ENCODE measurements at regions not wholly inside any gene's neighbourhood (a gene's known extent, or its start where the extent isn't known, plus 50 kb on each side); places are given as distances from the start of the nearest gene placed in this dataset.

- TF ChIP-seq HLTF (IDR thresholded peaks at IDR 0.05) = no peak
- peak; percentile 94 for TF ChIP-seq ZNF316 (IDR thresholded peaks at IDR 0.05)
- TF ChIP-seq MAFG (tag; conservative IDR thresholded peaks at IDR 0.05) = peak; percentile 73
- TF ChIP-seq ZNF592 (IDR thresholded peaks at IDR 0.05) = no peak
Measured at GRCh38 chr4:112970903-112971302, 78.5 kb upstream of the ANK2 start (continued).

- Histone ChIP-seq H3K27ac (ENCODE audit: extremely low read depth, low read depth, low read length) (no peak overlapping the region), H3K79me2 (ENCODE audit: control insufficient read depth, insufficient read depth, low read length) (no peaks in the 10 kb centered on the region), H3K36me3 (ENCODE audit: control insufficient read depth, insufficient read depth, low read length) (no peaks in the 10 kb centered on the region), H3K4me3 (no peak overlapping the region), H3K4me1 (replicated peaks in 1 of 2; ENCODE audit: control insufficient read depth in 2 of 2, insufficient read depth in 2 of 2, low read length in 2 of 2) (no peaks in the 10 kb centered on the region), H3K27me3 (ENCODE audit: control insufficient read depth in 2 of 2, insufficient read depth in 2 of 2, low read length in 2 of 2) (no peaks in the 10 kb centered on the region), H3K9me1 (ENCODE audit: control insufficient read depth, insufficient read depth, low read length) (no peaks in the 10 kb centered on the region), H4K20me1 (replicated peaks; ENCODE audit: control insufficient read depth, insufficient read depth, low read length) (no peaks in the 10 kb centered on the region), H3K4me2 (ENCODE audit: insufficient read depth, low read length) (no peak overlapping the region), H3K9me3 (replicated peaks; ENCODE audit: control insufficient read depth, insufficient read depth, low read depth, low read length) (no peaks in the 10 kb centered on the region), H2AFZ (ENCODE audit: low read depth, low read length) (no peak overlapping the region), H3K9ac (ENCODE audit: insufficient read depth in 1 of 2, low read depth in 2 of 2, low read length in 2 of 2) (no peak overlapping the region)
- no peak for FAIRE-seq
- intact Hi-C loops (cut with micrococcal nuclease) = no loop called here
- no peak for DNase-seq (ENCODE audit: extremely low read depth in 1 of 4, low spot score in 3 of 4)
- no peak for ATAC-seq
- 0% methylated on average over 2 of the region's 2 CpGs for WGBS (ENCODE audit: insufficient coverage, low coverage, missing lambda C conversion rate)
- in situ Hi-C loops (cut with MboI) = no loop called here
- CTCF ChIA-PET (ENCODE audit: low intra/inter-chr PET ratio) = no interaction called here
- POLR2A ChIA-PET = no interaction called here
- no TSS peak for BruUV-seq (replicated peaks)
- TF ChIP-seq ZNF280B (CRISPR knock-in tag; IDR thresholded peaks at IDR 0.05) (no peak), DDX20 (tag; IDR thresholded peaks at IDR 0.05; ENCODE audit: low read depth) (no peak), SRSF3 (IDR thresholded peaks at IDR 0.05; ENCODE audit: insufficient read depth, low read length) (no peak), XRCC5 (IDR thresholded peaks at IDR 0.05; ENCODE audit: low read depth, low read length) (no peak), ZNF212 (CRISPR knock-in tag; IDR thresholded peaks at IDR 0.05) (no peak), SMAD3 (CRISPR knock-in tag; conservative IDR thresholded peaks at IDR 0.05) (no peak), ZBTB43 (CRISPR knock-in tag; IDR thresholded peaks at IDR 0.05) (no peak), GTF3C2 (IDR thresholded peaks at IDR 0.05; ENCODE audit: borderline replicate concordance, extremely low read depth, insufficient read length) (no peak)
Measured at GRCh38 chr4:112973750-112974251, 75.7 kb upstream of the ANK2 start.
